Karpas-422 (cell line): ENCODE measurements at regions not wholly inside any gene's neighbourhood (a gene's known extent, or its start where the extent isn't known, plus 50 kb on each side); places are given as distances from the start of the nearest gene placed in this dataset.

ENCODE experiments used
- DNase-seq: peaks from one replicate; pipeline ENCODE4 v3.0.0-alpha.2; 2015
- H2AFZ ChIP-seq: fragments of 200-600 bp; sonication (generic); 2 replicates; pipeline ENCODE4 v1.6.1; 2014; ENCODE audit warnings: antibody characterized with exemption, low read length, mixed read lengths
- H3K27ac ChIP-seq: fragments of 200-600 bp; sonication (generic); 2 replicates; pipeline ENCODE4 v1.5.1; 2014; ENCODE audit warnings: mild to moderate bottlenecking, low read length, moderate library complexity
- H3K27me3 ChIP-seq: fragments of 200-600 bp; sonication (generic); 2 replicates; pipeline ENCODE4 v1.6.1; 2014; ENCODE audit warnings: low read length, mixed read lengths
- H3K36me3 ChIP-seq: fragments of 200-600 bp; sonication (generic); 2 replicates; pipeline ENCODE4 v1.6.1; 2014; ENCODE audit warnings: low read length, mixed read lengths; ENCODE audit not compliant: insufficient read depth
- H3K4me1 ChIP-seq: fragments of 200-600 bp; sonication (generic); 2 replicates; pipeline ENCODE4 v1.6.1; 2014; ENCODE audit warnings: mild to moderate bottlenecking, low read length, mixed read lengths
- H3K4me2 ChIP-seq: fragments of 200-600 bp; sonication (generic); 2 replicates; pipeline ENCODE4 v1.6.1; 2014; ENCODE audit warnings: low read length, low read depth, mild to moderate bottlenecking; ENCODE audit not compliant: poor library complexity, severe bottlenecking
- H3K4me3 ChIP-seq: fragments of 200-600 bp; sonication (generic); 2 replicates; pipeline ENCODE4 v1.5.1; 2014; ENCODE audit warnings: mild to moderate bottlenecking, antibody characterized with exemption, low read length, mixed read lengths
- H3K79me2 ChIP-seq: fragments of 200-600 bp; sonication (generic); 2 replicates; pipeline ENCODE4 v1.6.1; 2014; ENCODE audit warnings: mild to moderate bottlenecking, low read length, mixed read lengths
- H3K9ac ChIP-seq: fragments of 200-600 bp; sonication (generic); 2 replicates; pipeline ENCODE4 v1.6.0; 2014; ENCODE audit warnings: low read length
- H3K9me2 ChIP-seq: fragments of 200-600 bp; sonication (generic), shearing (Covaris generic); replicated peaks from 2 replicates; pipeline ENCODE4 v1.6.0; 2014; ENCODE audit warnings: mild to moderate bottlenecking, low read length, moderate library complexity; ENCODE audit not compliant: insufficient read depth
- H3K9me3 ChIP-seq: fragments of 300-700, 200-600 bp; sonication (generic); 2 replicates; pipeline ENCODE4 v1.6.1; 2014; ENCODE audit warnings: low read length, mixed read lengths
- H4K20me1 ChIP-seq: fragments of 200-600 bp; sonication (generic); 2 replicates; pipeline ENCODE4 v1.6.1; 2014; ENCODE audit warnings: mild to moderate bottlenecking, antibody characterized with exemption, low read length, low read depth; ENCODE audit not compliant: insufficient read depth

- Histone ChIP-seq H3K4me1 (no peaks in the 10 kb centered on the region), H3K27ac (no peak overlapping the region), H4K20me1 (no peaks in the 10 kb centered on the region), H3K9me2 (0 out of 2 replicates have a peak, but pooled peaks cover under 1% of the 10 kb centered on the region), H3K4me2 (no peak overlapping the region), H3K9ac (no peak overlapping the region), H3K79me2 (no peaks in the 10 kb centered on the region), H2AFZ (no peak overlapping the region), H3K36me3 (no peaks in the 10 kb centered on the region), H3K9me3 (peaks cover 4% of the 10 kb centered on the region; the same call in 1 of the 2 replicates), H3K27me3 (no peaks in the 10 kb centered on the region), H3K4me3 (no peak overlapping the region)
- no peak for DNase-seq
Observed at GRCh38 chr9:28082671-28083070, 509.4 kb upstream of the C9orf72 start.

GRCh38 chr9:28086881-28087280 lies 513.6 kb upstream of the C9orf72 start:
- Histone ChIP-seq H3K9ac (no peak overlapping the region), H3K27me3 (no peaks in the 10 kb centered on the region), H3K4me3 (no peak overlapping the region), H2AFZ (no peak overlapping the region), H3K36me3 (no peaks in the 10 kb centered on the region), H3K4me1 (no peaks in the 10 kb centered on the region), H3K79me2 (no peaks in the 10 kb centered on the region), H3K27ac (no peak overlapping the region), H4K20me1 (no peaks in the 10 kb centered on the region), H3K9me3 (peaks cover 4% of the 10 kb centered on the region; the same call in 1 of the 2 replicates), H3K4me2 (no peak overlapping the region), H3K9me2 (0 out of 2 replicates have a peak, but pooled peaks cover 2% of the 10 kb centered on the region)
- DNase-seq, result no peak

- Histone ChIP-seq H3K4me1 (no peaks in the 10 kb centered on the region), H3K27ac (no peak overlapping the region)
- no peak for DNase-seq
Observed at GRCh38 chr9:28092981-28093936, 520.0 kb upstream of the C9orf72 start.

GRCh38 chr9:28101509-28101908 lies 528.2 kb upstream of the C9orf72 start:
- Histone ChIP-seq H3K4me1 (no peaks in the 10 kb centered on the region), H4K20me1 (no peaks in the 10 kb centered on the region), H3K79me2 (no peaks in the 10 kb centered on the region), H3K9ac (no peak overlapping the region), H3K4me2 (no peak overlapping the region), H3K27ac (no peak overlapping the region), H2AFZ (no peak overlapping the region), H3K9me3 (peaks cover under 1% of the 10 kb centered on the region; the same call in 1 of the 2 replicates), H3K36me3 (no peaks in the 10 kb centered on the region), H3K27me3 (no peaks in the 10 kb centered on the region), H3K9me2 (no peaks in the 10 kb centered on the region), H3K4me3 (no peak overlapping the region)
- no peak for DNase-seq

More at GRCh38 chr9:28092981-28093936, 520.0 kb upstream of the C9orf72 start:
- Histone ChIP-seq H4K20me1 (no peaks in the 10 kb centered on the region), H3K9ac (no peak overlapping the region), H2AFZ (no peak overlapping the region), H3K4me3 (no peak overlapping the region), H3K4me2 (no peak overlapping the region), H3K9me3 (peaks cover 7% of the 10 kb centered on the region; the same call in 1 of the 2 replicates), H3K36me3 (no peaks in the 10 kb centered on the region), H3K9me2 (no peaks in the 10 kb centered on the region), H3K27me3 (no peaks in the 10 kb centered on the region), H3K79me2 (no peaks in the 10 kb centered on the region)

- DNase-seq, result no peak
- Histone ChIP-seq H3K79me2 (no peaks in the 10 kb centered on the region), H4K20me1 (no peaks in the 10 kb centered on the region), H3K36me3 (no peaks in the 10 kb centered on the region), H3K9me2 (no peaks in the 10 kb centered on the region), H3K9me3 (no peaks in the 10 kb centered on the region; the same call in 1 of the 2 replicates), H2AFZ (no peak overlapping the region), H3K27me3 (no peaks in the 10 kb centered on the region), H3K27ac (no peak overlapping the region), H3K4me1 (no peaks in the 10 kb centered on the region), H3K4me3 (no peak overlapping the region), H3K9ac (no peak overlapping the region), H3K4me2 (no peak overlapping the region)
Observed at GRCh38 chr9:28105001-28105400, 531.7 kb upstream of the C9orf72 start.

GRCh38 chr9:28120184-28120583 lies 546.9 kb upstream of the C9orf72 start:
- no peaks in the 10 kb centered on the region for H4K20me1 ChIP-seq
- H2AFZ ChIP-seq, result no peak overlapping the region
- 0 out of 2 replicates have a peak, but pooled peaks cover 2% of the 10 kb centered on the region for H3K9me3 ChIP-seq
- no peaks in the 10 kb centered on the region for H3K79me2 ChIP-seq
- no peaks in the 10 kb centered on the region for H3K27me3 ChIP-seq
- no peaks in the 10 kb centered on the region for H3K4me1 ChIP-seq
- H3K4me3 ChIP-seq, result no peak overlapping the region
- H3K9me2 ChIP-seq, result 0 out of 2 replicates have a peak, but pooled peaks cover 4% of the 10 kb centered on the region
- H3K27ac ChIP-seq, result no peak overlapping the region
- H3K4me2 ChIP-seq, result no peak overlapping the region
- no peaks in the 10 kb centered on the region for H3K36me3 ChIP-seq
- no peak overlapping the region for H3K9ac ChIP-seq
- no peak for DNase-seq

- no peak for DNase-seq
- no peak overlapping the region for H3K4me3 ChIP-seq
- 0 out of 2 replicates have a peak, but pooled peaks cover 2% of the 10 kb centered on the region for H3K9me3 ChIP-seq
- no peak overlapping the region for H3K4me2 ChIP-seq
- no peak overlapping the region for H2AFZ ChIP-seq
- no peaks in the 10 kb centered on the region for H3K27me3 ChIP-seq
- no peaks in the 10 kb centered on the region for H3K36me3 ChIP-seq
- H3K79me2 ChIP-seq, result no peaks in the 10 kb centered on the region
- no peak overlapping the region for H3K27ac ChIP-seq
- H3K9ac ChIP-seq, result no peak overlapping the region
- H3K4me1 ChIP-seq, result no peaks in the 10 kb centered on the region
- H3K9me2 ChIP-seq, result 0 out of 2 replicates have a peak, but pooled peaks cover 4% of the 10 kb centered on the region
- H4K20me1 ChIP-seq, result no peaks in the 10 kb centered on the region
Observed at GRCh38 chr9:28120626-28121025, 547.3 kb upstream of the C9orf72 start.

GRCh38 chr9:28121366-28121765 lies 548.1 kb upstream of the C9orf72 start:
- Histone ChIP-seq H3K4me3 (no peak overlapping the region), H2AFZ (no peak overlapping the region), H3K9me2 (0 out of 2 replicates have a peak, but pooled peaks cover 4% of the 10 kb centered on the region), H3K27ac (no peak overlapping the region), H3K79me2 (no peaks in the 10 kb centered on the region), H3K27me3 (no peaks in the 10 kb centered on the region), H3K4me2 (no peak overlapping the region), H3K4me1 (no peaks in the 10 kb centered on the region), H3K36me3 (no peaks in the 10 kb centered on the region), H4K20me1 (no peaks in the 10 kb centered on the region), H3K9me3 (0 out of 2 replicates have a peak, but pooled peaks cover 2% of the 10 kb centered on the region), H3K9ac (no peak overlapping the region)
- no peak for DNase-seq
